OCI-LY7 (cell line): ENCODE measurements at regions not wholly inside any gene's neighbourhood (a gene's known extent, or its start where the extent isn't known, plus 50 kb on each side); places are given as distances from the start of the nearest gene placed in this dataset.

ENCODE experiments used
- BruUV-seq: library from RNA; stranded (reverse); fragments of 400-500 nt; replicated peaks from 2 replicates; lab custom pipeline; 2021; lab: Mats Ljungman, UMichigan
- CTCF ChIA-PET: fragments of 300-600 bp; sonication (Branson Sonifier 250); formaldehyde crosslinking; loops from one replicate; lab custom pipeline; 2022; ENCODE audit warnings: antibody characterized with exemption; ENCODE audit not compliant: unreplicated experiment; lab: Charles Lee
- POLR2A ChIA-PET: fragments of 300-600 bp; sonication (Branson Sonifier 250); formaldehyde crosslinking; loops from one replicate; lab custom pipeline; 2022; ENCODE audit warnings: antibody characterized with exemption; lab: Charles Lee
- DNase-seq: peaks from one replicate; pipeline ENCODE4 v3.0.0-alpha.2; 2015; ENCODE audit warnings: low spot score
- H2AFZ ChIP-seq: fragments of 200-600 bp; sonication (generic), shearing (Covaris generic); 2 replicates; pipeline ENCODE4 v1.6.1; 2014; ENCODE audit warnings: mild to moderate bottlenecking, antibody characterized with exemption, low read length, moderate library complexity
- H3K27ac ChIP-seq: fragments of 200-600 bp; sonication (generic); 2 replicates; pipeline ENCODE4 v1.5.1; 2014; ENCODE audit warnings: mixed run types, low read depth, mild to moderate bottlenecking, moderate library complexity, low read length, inconsistent platforms; ENCODE audit not compliant: poor library complexity, severe bottlenecking
- H3K36me3 ChIP-seq: fragments of 200-600 bp; sonication (generic); 2 replicates; pipeline ENCODE4 v1.6.1; 2014; ENCODE audit warnings: mild to moderate bottlenecking, antibody characterized with exemption, low read length, moderate library complexity, mixed read lengths; ENCODE audit not compliant: insufficient read depth
- H3K4me1 ChIP-seq: fragments of 200-600 bp; sonication (generic); 2 replicates; pipeline ENCODE4 v1.5.1; 2014; ENCODE audit warnings: mild to moderate bottlenecking, low read length; ENCODE audit not compliant: insufficient read depth, poor library complexity, severe bottlenecking
- H3K4me2 ChIP-seq: fragments of 200-600 bp; sonication (generic); 2 replicates; pipeline ENCODE4 v1.6.1; 2014; ENCODE audit warnings: mild to moderate bottlenecking, low read length
- H3K4me3 ChIP-seq: fragments of 200-600 bp; sonication (generic); 2 replicates; pipeline ENCODE4 v1.5.1; 2014; ENCODE audit warnings: mild to moderate bottlenecking, low read depth, low read length; ENCODE audit not compliant: poor library complexity, severe bottlenecking
- H3K79me2 ChIP-seq: fragments of 200-600 bp; sonication (generic); 2 replicates; pipeline ENCODE4 v1.6.1; 2016; ENCODE audit warnings: low read depth, mild to moderate bottlenecking, low read length, moderate library complexity, mixed read lengths; ENCODE audit not compliant: insufficient read depth
- H3K9me2 ChIP-seq: fragments of 200-600 bp; sonication (generic); 2 replicates; pipeline ENCODE4 v1.6.1; 2016; ENCODE audit warnings: mild to moderate bottlenecking, low read length, mixed read lengths; ENCODE audit not compliant: insufficient read depth
- H3K9me3 ChIP-seq: fragments of 200-600 bp; sonication (generic); 2 replicates; pipeline ENCODE4 v1.6.1; 2014; ENCODE audit warnings: mild to moderate bottlenecking, mixed run types, low read length, mixed read lengths
- H4K20me1 ChIP-seq: fragments of 200-600 bp; sonication (generic); 2 replicates; pipeline ENCODE4 v1.6.1; 2014; ENCODE audit warnings: mild to moderate bottlenecking, antibody characterized with exemption, low read length, moderate library complexity, mixed read lengths; ENCODE audit not compliant: insufficient read depth
- EZH2phosphoT487 ChIP-seq: fragments of 200-600 bp; sonication (generic); IDR thresholded peaks from 2 replicates; pipeline ENCODE4 v1.6.1; 2018; ENCODE audit warnings: low read depth, borderline replicate concordance, mild to moderate bottlenecking, mixed run types, antibody characterized with exemption, low read length, moderate library complexity, mixed read lengths
- intact Hi-C: fragments of 100-400 bp; cut with micrococcal nuclease; formaldehyde crosslinking; loops from one replicate; pipeline ENCODE4 v1.10.0; 2022; ENCODE audit not compliant: unreplicated experiment
- TF ChIP-seq, protein P1 (sequence below): fragments of 200-600 bp; sonication (generic); conservative IDR thresholded peaks from 2 replicates; pipeline ENCODE4 v1.5.1; 2014; ENCODE audit warnings: mild to moderate bottlenecking, antibody characterized with exemption, low read length, moderate library complexity, mixed read lengths

DNA sequence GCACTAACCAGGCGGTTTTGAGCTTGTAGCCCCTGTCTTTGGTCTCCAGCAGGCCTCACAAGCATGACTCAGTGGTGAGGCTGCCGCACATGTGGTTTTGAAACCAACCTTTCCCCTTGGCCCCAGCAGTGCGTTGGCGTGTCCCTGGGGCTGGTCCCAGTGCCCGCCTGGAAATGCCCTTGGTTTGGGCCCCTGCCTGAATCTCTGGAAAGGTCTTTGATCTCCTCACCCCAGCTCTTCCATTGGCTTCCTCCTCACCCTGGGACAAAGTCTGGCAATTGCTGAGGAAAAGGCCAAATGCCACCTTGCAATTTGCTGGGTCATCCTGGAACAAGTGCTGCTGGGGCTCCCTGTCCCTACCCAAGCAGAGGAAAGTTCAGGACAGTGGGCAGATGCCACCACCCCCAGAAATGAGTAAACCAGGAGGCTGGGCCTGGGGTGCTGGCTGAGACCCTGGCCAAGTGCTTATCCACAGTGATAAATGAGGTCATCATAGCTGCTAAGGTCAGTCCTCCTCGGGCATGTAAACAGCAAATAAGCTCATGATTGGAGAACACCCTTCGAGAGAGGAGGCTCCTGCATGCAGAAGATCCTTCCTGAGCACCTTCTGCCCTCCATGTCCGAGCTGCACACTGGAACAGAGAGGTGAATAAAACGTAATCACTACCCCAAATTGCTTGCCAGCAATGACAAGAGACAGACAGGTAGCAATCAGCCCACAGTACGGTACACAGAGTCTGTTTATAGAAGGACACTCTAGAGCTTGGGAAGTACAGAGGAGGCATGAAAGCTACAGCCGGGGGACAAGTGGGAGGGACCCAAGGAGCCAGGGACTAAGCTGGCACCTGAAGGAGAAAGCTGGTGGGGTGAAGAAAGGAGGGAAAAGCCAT is 98.9 kb upstream of the CPEB4 start:
- ChIA-PET POLR2A (interaction anchor here (0.6 to 6.3 kb wide), 20 partner anchors 9 to 124 kb away, joined by 3 to 30 read pairs (median 4); no protein-coding TSS in a partner anchor), CTCF (interaction anchor here (0.6 to 1.5 kb wide), 3 partner anchors 9 to 56 kb away, joined by 3 to 4 read pairs (median 3); no protein-coding TSS in a partner anchor)
- intact Hi-C loops = no loop called here
- H3K4me1 ChIP-seq = peaks cover 63% of the 10 kb centered on the region
- H3K4me3 ChIP-seq = no peak overlapping the region
- no peaks in the 10 kb centered on the region for H3K9me3 ChIP-seq
- DNase-seq = peak; percentile 31
- H3K4me2 ChIP-seq = peak overlapping the region; percentile 68
- no peaks in the 10 kb centered on the region for H3K79me2 ChIP-seq
- no peaks in the 10 kb centered on the region for H3K9me2 ChIP-seq
- H4K20me1 ChIP-seq = no peaks in the 10 kb centered on the region
- H2AFZ ChIP-seq = no peak overlapping the region; the same call in 1 of the 2 replicates
- H3K36me3 ChIP-seq = no peaks in the 10 kb centered on the region
- H3K27ac ChIP-seq = no peak overlapping the region
- no peak for TF ChIP-seq EZH2phosphoT487
- TF ChIP-seq, protein P1, sequence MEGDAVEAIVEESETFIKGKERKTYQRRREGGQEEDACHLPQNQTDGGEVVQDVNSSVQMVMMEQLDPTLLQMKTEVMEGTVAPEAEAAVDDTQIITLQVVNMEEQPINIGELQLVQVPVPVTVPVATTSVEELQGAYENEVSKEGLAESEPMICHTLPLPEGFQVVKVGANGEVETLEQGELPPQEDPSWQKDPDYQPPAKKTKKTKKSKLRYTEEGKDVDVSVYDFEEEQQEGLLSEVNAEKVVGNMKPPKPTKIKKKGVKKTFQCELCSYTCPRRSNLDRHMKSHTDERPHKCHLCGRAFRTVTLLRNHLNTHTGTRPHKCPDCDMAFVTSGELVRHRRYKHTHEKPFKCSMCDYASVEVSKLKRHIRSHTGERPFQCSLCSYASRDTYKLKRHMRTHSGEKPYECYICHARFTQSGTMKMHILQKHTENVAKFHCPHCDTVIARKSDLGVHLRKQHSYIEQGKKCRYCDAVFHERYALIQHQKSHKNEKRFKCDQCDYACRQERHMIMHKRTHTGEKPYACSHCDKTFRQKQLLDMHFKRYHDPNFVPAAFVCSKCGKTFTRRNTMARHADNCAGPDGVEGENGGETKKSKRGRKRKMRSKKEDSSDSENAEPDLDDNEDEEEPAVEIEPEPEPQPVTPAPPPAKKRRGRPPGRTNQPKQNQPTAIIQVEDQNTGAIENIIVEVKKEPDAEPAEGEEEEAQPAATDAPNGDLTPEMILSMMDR = no peak
- BruUV-seq = no TSS peak

DNA sequence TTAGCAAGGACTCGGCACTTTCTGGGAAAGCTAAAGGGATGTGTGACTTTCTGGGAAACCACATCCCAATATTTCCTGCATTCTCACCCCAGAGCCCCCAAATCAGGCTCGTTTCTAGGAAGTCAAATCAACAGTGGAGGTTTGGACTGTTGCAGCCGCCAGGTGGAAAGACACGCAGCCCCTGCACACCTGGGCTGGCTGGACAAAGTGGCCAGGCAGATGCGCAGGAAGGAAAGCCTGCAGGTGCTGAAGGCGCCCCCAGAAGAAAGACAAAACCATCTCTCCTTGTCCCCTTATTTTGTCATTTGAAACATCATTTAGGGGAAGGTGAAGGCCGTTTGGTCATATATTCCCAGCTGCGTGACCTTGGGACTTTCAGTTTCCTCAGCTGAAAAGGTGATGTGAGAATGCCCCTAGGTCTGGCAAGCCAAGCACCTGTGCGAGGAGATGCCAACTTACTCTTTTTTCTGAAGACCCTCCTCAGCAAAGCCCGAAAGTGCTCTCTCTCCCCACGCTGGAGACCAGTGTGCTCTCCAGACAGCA is 97.9 kb upstream of the CPEB4 start:
- peak; percentile 71 for DNase-seq
- no peak overlapping the region; the same call in 1 of the 2 replicates for H2AFZ ChIP-seq
- H3K9me3 ChIP-seq = no peaks in the 10 kb centered on the region
- peak overlapping the region; percentile 68 for H3K4me2 ChIP-seq
- H3K79me2 ChIP-seq = no peaks in the 10 kb centered on the region
- ChIA-PET POLR2A (interaction anchor here (0.8 to 6.3 kb wide), 13 partner anchors 9 to 107 kb away, joined by 3 to 30 read pairs (median 4); no protein-coding TSS in a partner anchor), CTCF (interaction anchor here (0.6 kb wide), 1 partner anchor 70 kb away, joined by 4 read pairs; no protein-coding TSS in a partner anchor)
- TF ChIP-seq, protein P1 = 0 out of 2 replicates have a peak, but pooled peaks have one; percentile 18
- no peak for TF ChIP-seq EZH2phosphoT487
- H3K27ac ChIP-seq = peak overlapping the region; percentile 38
- H4K20me1 ChIP-seq = no peaks in the 10 kb centered on the region
- peaks cover 72% of the 10 kb centered on the region for H3K4me1 ChIP-seq
- H3K4me3 ChIP-seq = peak overlapping the region; percentile 18
- no TSS peak for BruUV-seq
- no peaks in the 10 kb centered on the region for H3K36me3 ChIP-seq
- H3K9me2 ChIP-seq = no peaks in the 10 kb centered on the region
- intact Hi-C loops = loop anchor here (1.0 to 2.0 kb wide), 5 partner anchors 31 to 104 kb away; no protein-coding TSS in a partner anchor
